Liver (tissue), 8 donors: ENCODE measurements at regions not wholly inside any gene's neighbourhood (a gene's known extent, or its start where the extent isn't known, plus 50 kb on each side); places are given as distances from the start of the nearest gene placed in this dataset.

Source experiments
- DNase-seq: peaks from one replicate; pipeline ENCODE4 v3.0.0-alpha.2; 2017; ENCODE audit warnings: low spot score
- H3K27ac ChIP-seq, 2 donors: one replicate each; pipeline ENCODE4 v1.7.0; 2013; ENCODE audit warnings: inconsistent platforms in 2 of 2, low read length in 2 of 2, control low read depth in 1 of 2, low read depth in 1 of 2, mild to moderate bottlenecking in 1 of 2
- H3K27me3 ChIP-seq, 4 donors: one replicate each; pipeline versions ENCODE4 v1.6.1 to v1.7.0; 2013; ENCODE audit warnings: low read length in 3 of 4, inconsistent platforms in 1 of 4, mild to moderate bottlenecking in 1 of 4, moderate library complexity in 1 of 4; ENCODE audit not compliant: control insufficient read depth in 4 of 4, insufficient read depth in 4 of 4
- H3K36me3 ChIP-seq, 4 donors: one replicate each; pipeline versions ENCODE4 v1.6.1 to v1.7.0; 2013; ENCODE audit warnings: low read length in 3 of 4, mild to moderate bottlenecking in 3 of 4, low read depth in 1 of 4, moderate library complexity in 1 of 4; ENCODE audit not compliant: control insufficient read depth in 4 of 4, insufficient read depth in 3 of 4
- H3K4me1 ChIP-seq, 4 donors: one replicate each; pipeline versions ENCODE4 v1.6.1 to v1.7.0; 2013; ENCODE audit warnings: low read length in 3 of 4, mild to moderate bottlenecking in 3 of 4, moderate library complexity in 1 of 4; ENCODE audit not compliant: control insufficient read depth in 4 of 4, insufficient read depth in 4 of 4
- H3K4me3 ChIP-seq, 3 donors: one replicate each; pipeline versions ENCODE4 v1.6.1 to v1.7.0; 2013; ENCODE audit warnings: low read length in 3 of 3, control low read depth in 1 of 3, low read depth in 1 of 3, mild to moderate bottlenecking in 1 of 3
- H3K9ac ChIP-seq, 2 donors: one replicate each; pipeline ENCODE4 v1.7.0; 2013; ENCODE audit warnings: low read length in 2 of 2, mild to moderate bottlenecking in 2 of 2, moderate library complexity in 2 of 2, control low read depth in 1 of 2, low read depth in 1 of 2
- H3K9me3 ChIP-seq, 4 donors: one replicate each; pipeline versions ENCODE4 v1.6.1 to v1.7.0; 2013; ENCODE audit warnings: low read length in 3 of 4; ENCODE audit not compliant: control insufficient read depth in 4 of 4
- CTCF ChIP-seq: fragments of 150-350 bp; IDR thresholded peaks from 2 replicates; pipeline ENCODE4 v1.5.1; 2017; ENCODE audit warnings: improper control_type of control experiment, low read depth, low read length; ENCODE audit not compliant: missing input control
- EGR1 ChIP-seq, 2 donors: IDR thresholded peaks; 2 replicates each; pipeline ENCODE4 v1.6.1; 2016 to 2018; ENCODE audit warnings: antibody characterized with exemption in 2 of 2, low read depth in 2 of 2
- FOXA1 ChIP-seq: IDR thresholded peaks from 2 replicates; pipeline ENCODE4 v1.6.1; 2016; ENCODE audit warnings: antibody characterized with exemption
- FOXA2 ChIP-seq: IDR thresholded peaks from 2 replicates; pipeline ENCODE4 v1.6.1; 2016; ENCODE audit warnings: antibody characterized with exemption
- GABPA ChIP-seq, 2 donors: IDR thresholded peaks in 1 of 2; conservative IDR thresholded peaks in 1 of 2; 2 replicates each; pipeline ENCODE4 v1.6.1; 2016; ENCODE audit warnings: antibody characterized with exemption in 2 of 2, mild to moderate bottlenecking in 1 of 2, moderate library complexity in 1 of 2
- HNF4A ChIP-seq, 2 donors: conservative IDR thresholded peaks; 2 replicates each; pipeline ENCODE4 v1.6.1; 2016; ENCODE audit warnings: antibody characterized with exemption in 2 of 2, mild to moderate bottlenecking in 2 of 2
- JUND ChIP-seq, 2 donors: IDR thresholded peaks; 2 replicates each; pipeline ENCODE4 v1.6.1; 2016; ENCODE audit warnings: antibody characterized with exemption in 2 of 2
- RAD21 ChIP-seq, 2 donors: IDR thresholded peaks; 2 replicates each; pipeline ENCODE4 v1.6.1; 2016; ENCODE audit warnings: antibody characterized with exemption in 2 of 2, mild to moderate bottlenecking in 2 of 2
- RXRA ChIP-seq, 2 donors: IDR thresholded peaks; 2 replicates each; pipeline ENCODE4 v1.6.1; 2017 to 2018; ENCODE audit warnings: antibody characterized with exemption in 2 of 2, mild to moderate bottlenecking in 1 of 2
- SP1 ChIP-seq: IDR thresholded peaks from 2 replicates; pipeline ENCODE4 v1.6.1; 2018; ENCODE audit warnings: antibody characterized with exemption, mild to moderate bottlenecking
- TAF1 ChIP-seq: conservative IDR thresholded peaks from 2 replicates; pipeline ENCODE4 v1.6.1; 2016; ENCODE audit warnings: antibody characterized with exemption, mild to moderate bottlenecking
- YY1 ChIP-seq: IDR thresholded peaks from 2 replicates; pipeline ENCODE4 v1.6.1; 2016; ENCODE audit warnings: antibody characterized with exemption, mild to moderate bottlenecking
- ZBTB33 ChIP-seq: IDR thresholded peaks from 2 replicates; pipeline ENCODE4 v1.6.1; 2016; ENCODE audit warnings: antibody characterized with exemption
- WGBS: extraction: QIAGEN DNeasy Blood & Tissue Kit; methylation state at CpG from one replicate; pipeline ENCODE4 v1.1.7; 2013; 5-methylcytosine and 5-hydroxymethylcytosine counted together
- TF ChIP-seq, protein P1 (sequence below): IDR thresholded peaks from 2 replicates; pipeline ENCODE4 v1.6.1; 2016; ENCODE audit warnings: antibody characterized with exemption
- TF ChIP-seq, protein P2 (sequence below): IDR thresholded peaks from 2 replicates; pipeline ENCODE4 v1.6.1; 2016; ENCODE audit warnings: antibody characterized with exemption, mild to moderate bottlenecking
- donor health status: healthy.
- donor health status: healthy.
- donor health status: healthy.
- donor health status: healthy.
- donor health status: healthy.

- Histone ChIP-seq H3K9ac (no peak overlapping the region), H3K9me3 (no peaks in the 10 kb centered on the region), H3K27me3 (peaks cover 0 to under 1% (median 0%) of the 10 kb centered on the region in 4 donors), H3K4me3 (no peak overlapping the region), H3K27ac (no peak overlapping the region), H3K36me3 (no peaks in the 10 kb centered on the region), H3K4me1 (no peaks in the 10 kb centered on the region)
- DNase-seq = no peak
- 60% methylated on average over 4 of the region's 4 CpGs for WGBS
- TF ChIP-seq SP1 = no peak
- TF ChIP-seq, protein P1, sequence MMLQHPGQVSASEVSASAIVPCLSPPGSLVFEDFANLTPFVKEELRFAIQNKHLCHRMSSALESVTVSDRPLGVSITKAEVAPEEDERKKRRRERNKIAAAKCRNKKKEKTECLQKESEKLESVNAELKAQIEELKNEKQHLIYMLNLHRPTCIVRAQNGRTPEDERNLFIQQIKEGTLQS = no peak
- no peak for TF ChIP-seq FOXA2
- TF ChIP-seq ZBTB33 = no peak
- TF ChIP-seq EGR1 (IDR thresholded peaks at IDR 0.05; ENCODE audit: low read depth in 2 of 2) = no peak
- no peak for TF ChIP-seq HNF4A (conservative IDR thresholded peaks at IDR 0.05)
- TF ChIP-seq, protein P2, sequence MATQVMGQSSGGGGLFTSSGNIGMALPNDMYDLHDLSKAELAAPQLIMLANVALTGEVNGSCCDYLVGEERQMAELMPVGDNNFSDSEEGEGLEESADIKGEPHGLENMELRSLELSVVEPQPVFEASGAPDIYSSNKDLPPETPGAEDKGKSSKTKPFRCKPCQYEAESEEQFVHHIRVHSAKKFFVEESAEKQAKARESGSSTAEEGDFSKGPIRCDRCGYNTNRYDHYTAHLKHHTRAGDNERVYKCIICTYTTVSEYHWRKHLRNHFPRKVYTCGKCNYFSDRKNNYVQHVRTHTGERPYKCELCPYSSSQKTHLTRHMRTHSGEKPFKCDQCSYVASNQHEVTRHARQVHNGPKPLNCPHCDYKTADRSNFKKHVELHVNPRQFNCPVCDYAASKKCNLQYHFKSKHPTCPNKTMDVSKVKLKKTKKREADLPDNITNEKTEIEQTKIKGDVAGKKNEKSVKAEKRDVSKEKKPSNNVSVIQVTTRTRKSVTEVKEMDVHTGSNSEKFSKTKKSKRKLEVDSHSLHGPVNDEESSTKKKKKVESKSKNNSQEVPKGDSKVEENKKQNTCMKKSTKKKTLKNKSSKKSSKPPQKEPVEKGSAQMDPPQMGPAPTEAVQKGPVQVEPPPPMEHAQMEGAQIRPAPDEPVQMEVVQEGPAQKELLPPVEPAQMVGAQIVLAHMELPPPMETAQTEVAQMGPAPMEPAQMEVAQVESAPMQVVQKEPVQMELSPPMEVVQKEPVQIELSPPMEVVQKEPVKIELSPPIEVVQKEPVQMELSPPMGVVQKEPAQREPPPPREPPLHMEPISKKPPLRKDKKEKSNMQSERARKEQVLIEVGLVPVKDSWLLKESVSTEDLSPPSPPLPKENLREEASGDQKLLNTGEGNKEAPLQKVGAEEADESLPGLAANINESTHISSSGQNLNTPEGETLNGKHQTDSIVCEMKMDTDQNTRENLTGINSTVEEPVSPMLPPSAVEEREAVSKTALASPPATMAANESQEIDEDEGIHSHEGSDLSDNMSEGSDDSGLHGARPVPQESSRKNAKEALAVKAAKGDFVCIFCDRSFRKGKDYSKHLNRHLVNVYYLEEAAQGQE = no peak
- TF ChIP-seq JUND (IDR thresholded peaks at IDR 0.05) = no peak
- TF ChIP-seq RAD21 (IDR thresholded peaks at IDR 0.05) = no peak
- TF ChIP-seq YY1 = no peak
- TF ChIP-seq RXRA (IDR thresholded peaks at IDR 0.05) = no peak
- TF ChIP-seq TAF1 = no peak
- no peak for TF ChIP-seq CTCF
- no peak for TF ChIP-seq FOXA1
Measured at GRCh38 chr5:91670563-91670962, 287.4 kb upstream of the ARRDC3 start.

GRCh38 chr5:91670122-91670521 lies 287.0 kb upstream of the ARRDC3 start:
- TF ChIP-seq GABPA (IDR thresholded peaks at IDR 0.05 in 1 of 2, conservative IDR thresholded peaks at IDR 0.05 in 1 of 2) (no peak), RXRA (IDR thresholded peaks at IDR 0.05) (no peak), SP1 (no peak), JUND (IDR thresholded peaks at IDR 0.05) (no peak), EGR1 (IDR thresholded peaks at IDR 0.05; ENCODE audit: low read depth in 2 of 2) (no peak), FOXA2 (no peak)
- TF ChIP-seq, protein P1 = no peak
- 87% methylated on average over 2 of the region's 2 CpGs for WGBS
- H3K4me3 ChIP-seq = no peak overlapping the region
- H3K4me1 ChIP-seq = no peaks in the 10 kb centered on the region
- H3K27ac ChIP-seq = no peak overlapping the region
- H3K9me3 ChIP-seq = no peaks in the 10 kb centered on the region
- DNase-seq = no peak
- no peak overlapping the region for H3K9ac ChIP-seq
- peaks cover 0 to 2% (median 0%) of the 10 kb centered on the region in 4 donors for H3K27me3 ChIP-seq
- no peaks in the 10 kb centered on the region for H3K36me3 ChIP-seq
